SW480 (cell line): ENCODE measurements at regions not wholly inside any gene's neighbourhood (a gene's known extent, or its start where the extent isn't known, plus 50 kb on each side); places are given as distances from the start of the nearest gene placed in this dataset.
A peak's percentile ranks its signal among the peaks of the same experiment; 100 is the strongest.
"Not testable (repeated sequence)": the region's sequence is repeated elsewhere in the genome, so short reads cannot be mapped to it uniquely, and the experiment has no call there.

Experiments
- DNase-seq: peaks from one replicate; pipeline ENCODE4 v3.0.0-alpha.2; 2016; ENCODE audit warnings: low spot score

- DNase-seq, result not testable (repeated sequence)
Measured at GRCh38 chr17:15802917-15803316, 70.8 kb downstream of the TBC1D26 start.

GRCh38 chr17:15806825-15807224 is 74.7 kb downstream of the TBC1D26 start:
- DNase-seq, result not testable (repeated sequence)

- not testable (repeated sequence) for DNase-seq
Measured at GRCh38 chr17:15813388-15813787, 81.3 kb downstream of the TBC1D26 start.

GRCh38 chr17:15814003-15814402 is 81.9 kb downstream of the TBC1D26 start:
- not testable (repeated sequence) for DNase-seq

- not testable (repeated sequence) for DNase-seq
Measured at GRCh38 chr17:15817861-15818260, 85.8 kb downstream of the TBC1D26 start.

- DNase-seq, result not testable (repeated sequence)
Measured at GRCh38 chr17:15822280-15822679, 90.2 kb downstream of the TBC1D26 start.

- peak; percentile 56 for DNase-seq
Measured at GRCh38 chr17:15828727-15829314, 96.7 kb downstream of the TBC1D26 start.

GRCh38 chr17:15830221-15830620 is 98.1 kb downstream of the TBC1D26 start:
- DNase-seq, result not testable (repeated sequence)

- DNase-seq, result not testable (repeated sequence)
Measured at GRCh38 chr17:15831182-15831581, 99.1 kb downstream of the TBC1D26 start.

GRCh38 chr17:15832921-15833480 is 100.9 kb downstream of the TBC1D26 start:
- DNase-seq, result not testable (repeated sequence)

GRCh38 chr17:15833890-15834289 is 101.8 kb downstream of the TBC1D26 start:
- not testable (repeated sequence) for DNase-seq

GRCh38 chr17:15835481-15835880 is 103.4 kb downstream of the TBC1D26 start:
- not testable (repeated sequence) for DNase-seq

- DNase-seq, result not testable (repeated sequence)
Measured at GRCh38 chr17:15836249-15836982, 104.3 kb downstream of the TBC1D26 start.

GRCh38 chr17:15836991-15837390 is 104.9 kb downstream of the TBC1D26 start:
- not testable (repeated sequence) for DNase-seq

- not testable (repeated sequence) for DNase-seq
Measured at GRCh38 chr17:15847447-15848229, 97.3 kb upstream of the ADORA2B start.

- peak; percentile 31 for DNase-seq
Measured at GRCh38 chr17:15849054-15849453, 95.9 kb upstream of the ADORA2B start.

GRCh38 chr17:15850071-15850470 is 94.9 kb upstream of the ADORA2B start:
- DNase-seq, result not testable (repeated sequence)

- not testable (repeated sequence) for DNase-seq
Measured at GRCh38 chr17:15850687-15851086, 94.2 kb upstream of the ADORA2B start.

GRCh38 chr17:15852863-15853262 is 92.1 kb upstream of the ADORA2B start:
- not testable (repeated sequence) for DNase-seq

GRCh38 chr17:15856191-15856590 is 88.7 kb upstream of the ADORA2B start:
- DNase-seq, result not testable (repeated sequence)

GRCh38 chr17:15856745-15857144 is 88.2 kb upstream of the ADORA2B start:
- not testable (repeated sequence) for DNase-seq

- DNase-seq, result not testable (repeated sequence)
Measured at GRCh38 chr17:15858082-15858481, 86.8 kb upstream of the ADORA2B start.
